Lower leg skin (tissue), 4 donors: ENCODE measurements at regions not wholly inside any gene's neighbourhood (a gene's known extent, or its start where the extent isn't known, plus 50 kb on each side); places are given as distances from the start of the nearest gene placed in this dataset.

Source experiments
- DNase-seq, 2 donors: peaks; one replicate each; pipeline ENCODE4 v3.0.0-alpha.2; 2019; ENCODE audit warnings: low spot score in 2 of 2
- H3K4me3 ChIP-seq: fragments of 200-600 bp; sonication (generic); 2 replicates; pipeline ENCODE4 v1.5.1; 2017; ENCODE audit warnings: mild to moderate bottlenecking, low read depth; ENCODE audit not compliant: poor library complexity, severe bottlenecking
- CTCF ChIP-seq, 3 donors: fragments of 450-650 bp; IDR thresholded peaks; one replicate each; pipeline ENCODE4 v1.5.1; 2016; ENCODE audit warnings: antibody characterized with exemption in 3 of 3, mild to moderate bottlenecking in 3 of 3, moderate library complexity in 2 of 3
- POLR2A ChIP-seq, 2 donors: fragments of 450-650 bp; IDR thresholded peaks; one replicate each; pipeline ENCODE4 v1.6.1; 2016 to 2017; ENCODE audit warnings: antibody characterized with exemption in 2 of 2, mild to moderate bottlenecking in 1 of 2, moderate library complexity in 1 of 2
- WGBS, 2 donors: methylation state at CpG; one replicate each; pipeline ENCODE4 v1.1.5; 2018; 5-methylcytosine and 5-hydroxymethylcytosine counted together
- intact Hi-C: fragments of 100-400 bp; cut with DNase I; formaldehyde crosslinking; loops from one replicate; pipeline ENCODE4 v1.15.0; 2023; ENCODE audit warnings: low total_unique reads

- TF ChIP-seq CTCF (IDR thresholded peaks at IDR 0.05) (no peak), POLR2A (IDR thresholded peaks at IDR 0.05) (no peak)
- DNase-seq, result no peak
- H3K4me3 ChIP-seq, result no peak overlapping the region
- intact Hi-C loops, result no loop called here
- WGBS, 2 donors, result 89% methylated on average over 1 of the region's 1 CpG
Observed at GRCh38 chr6:131363947-131364834, 208.8 kb upstream of the ARG1 start.

- WGBS, 2 donors, result 62 to 72% methylated on average over 2 of the region's 2 CpGs
- intact Hi-C loops, result no loop called here
- TF ChIP-seq POLR2A (IDR thresholded peaks at IDR 0.05), result no peak
- TF ChIP-seq CTCF (IDR thresholded peaks at IDR 0.05), result no peak
- DNase-seq, result no peak
- H3K4me3 ChIP-seq, result no peak overlapping the region
Observed at GRCh38 chr6:131366223-131366622, 206.8 kb upstream of the ARG1 start.

GRCh38 chr6:131367206-131367873 lies 205.7 kb upstream of the ARG1 start:
- DNase-seq, result no peak
- TF ChIP-seq CTCF (IDR thresholded peaks at IDR 0.05) (no peak), POLR2A (IDR thresholded peaks at IDR 0.05) (no peak)
- intact Hi-C loops, result no loop called here
- WGBS, 2 donors, result 85 to 90% methylated on average over 10 of the region's 10 CpGs
- no peak overlapping the region for H3K4me3 ChIP-seq

- WGBS, 2 donors, result 16 to 19% methylated on average over 6 of the region's 6 CpGs
- intact Hi-C loops, result no loop called here
- TF ChIP-seq POLR2A (IDR thresholded peaks at IDR 0.05) (no peak), CTCF (IDR thresholded peaks at IDR 0.05) (no peak)
Observed at GRCh38 chr6:131368198-131368911, 204.7 kb upstream of the ARG1 start.

GRCh38 chr6:131372535-131372934 lies 200.5 kb upstream of the ARG1 start:
- H3K4me3 ChIP-seq, result no peak overlapping the region
- WGBS, 2 donors, result 45 to 58% methylated on average over 5 of the region's 5 CpGs
- no peak for TF ChIP-seq POLR2A (IDR thresholded peaks at IDR 0.05)
- no peak for TF ChIP-seq CTCF (IDR thresholded peaks at IDR 0.05)
- intact Hi-C loops, result no loop called here
- DNase-seq, result no peak

More at GRCh38 chr6:131368198-131368911, 204.7 kb upstream of the ARG1 start:
- peak in 1 of 2 donors; percentile 20 for DNase-seq
- H3K4me3 ChIP-seq, result no peak overlapping the region
